Fibroblast of mammary gland (primary cell): ENCODE measurements at regions not wholly inside any gene's neighbourhood (a gene's known extent, or its start where the extent isn't known, plus 50 kb on each side); places are given as distances from the start of the nearest gene placed in this dataset.
A peak's percentile ranks its signal among the peaks of the same experiment; 100 is the strongest.

ENCODE experiments used
- DNase-seq: peaks from one replicate; pipeline ENCODE4 v3.0.0-alpha.2; 2010; ENCODE audit warnings: low read depth
- H3K4me3 ChIP-seq: 2 replicates; pipeline ENCODE4 v1.5.1; 2011; ENCODE audit warnings: low read depth, mild to moderate bottlenecking, low read length, moderate library complexity; ENCODE audit not compliant: control insufficient read depth
- TF ChIP-seq, protein P1 (sequence below): conservative IDR thresholded peaks from 2 replicates; pipeline ENCODE4 v1.5.1; 2011; ENCODE audit warnings: low read depth, low read length, inconsistent platforms; ENCODE audit not compliant: control insufficient read depth, insufficient read depth

DNA sequence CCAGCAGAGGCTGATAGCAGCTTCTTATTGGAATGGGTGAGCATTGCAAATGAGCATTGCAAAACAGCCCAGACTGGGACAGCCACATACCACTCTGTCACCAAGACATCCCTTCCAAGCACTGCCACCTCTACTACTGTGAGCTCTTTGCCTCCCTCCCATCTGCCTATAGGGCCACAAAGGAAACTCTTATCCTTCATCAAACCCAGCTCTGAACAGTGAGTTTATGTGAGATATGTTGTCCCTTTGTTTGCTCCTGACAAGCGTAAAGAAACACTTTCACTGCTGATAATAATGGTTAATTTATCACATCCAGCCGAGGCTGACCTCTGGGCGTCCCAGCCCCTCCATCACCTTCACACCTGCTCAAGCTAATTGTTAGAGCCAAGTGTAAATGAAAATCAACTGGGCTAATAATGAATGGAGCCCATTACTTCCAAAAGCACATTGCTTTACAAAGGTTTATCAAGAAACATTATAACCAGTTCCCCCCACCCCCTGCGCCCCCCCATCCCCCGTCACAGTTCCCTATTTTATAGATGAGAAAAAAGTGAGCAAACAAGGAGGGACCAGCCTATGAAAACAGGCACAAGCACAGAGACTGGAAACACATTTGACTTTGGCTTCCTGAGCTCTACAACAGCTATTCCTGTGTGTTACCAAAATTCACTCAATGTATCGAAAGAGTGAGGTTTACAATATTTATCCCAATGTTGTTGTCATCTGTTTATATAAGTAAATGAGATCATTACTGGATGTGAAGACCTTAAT lies 146.3 kb downstream of the ANXA2 start:
- no peak for DNase-seq
- TF ChIP-seq, protein P1, sequence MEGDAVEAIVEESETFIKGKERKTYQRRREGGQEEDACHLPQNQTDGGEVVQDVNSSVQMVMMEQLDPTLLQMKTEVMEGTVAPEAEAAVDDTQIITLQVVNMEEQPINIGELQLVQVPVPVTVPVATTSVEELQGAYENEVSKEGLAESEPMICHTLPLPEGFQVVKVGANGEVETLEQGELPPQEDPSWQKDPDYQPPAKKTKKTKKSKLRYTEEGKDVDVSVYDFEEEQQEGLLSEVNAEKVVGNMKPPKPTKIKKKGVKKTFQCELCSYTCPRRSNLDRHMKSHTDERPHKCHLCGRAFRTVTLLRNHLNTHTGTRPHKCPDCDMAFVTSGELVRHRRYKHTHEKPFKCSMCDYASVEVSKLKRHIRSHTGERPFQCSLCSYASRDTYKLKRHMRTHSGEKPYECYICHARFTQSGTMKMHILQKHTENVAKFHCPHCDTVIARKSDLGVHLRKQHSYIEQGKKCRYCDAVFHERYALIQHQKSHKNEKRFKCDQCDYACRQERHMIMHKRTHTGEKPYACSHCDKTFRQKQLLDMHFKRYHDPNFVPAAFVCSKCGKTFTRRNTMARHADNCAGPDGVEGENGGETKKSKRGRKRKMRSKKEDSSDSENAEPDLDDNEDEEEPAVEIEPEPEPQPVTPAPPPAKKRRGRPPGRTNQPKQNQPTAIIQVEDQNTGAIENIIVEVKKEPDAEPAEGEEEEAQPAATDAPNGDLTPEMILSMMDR = no peak

DNA sequence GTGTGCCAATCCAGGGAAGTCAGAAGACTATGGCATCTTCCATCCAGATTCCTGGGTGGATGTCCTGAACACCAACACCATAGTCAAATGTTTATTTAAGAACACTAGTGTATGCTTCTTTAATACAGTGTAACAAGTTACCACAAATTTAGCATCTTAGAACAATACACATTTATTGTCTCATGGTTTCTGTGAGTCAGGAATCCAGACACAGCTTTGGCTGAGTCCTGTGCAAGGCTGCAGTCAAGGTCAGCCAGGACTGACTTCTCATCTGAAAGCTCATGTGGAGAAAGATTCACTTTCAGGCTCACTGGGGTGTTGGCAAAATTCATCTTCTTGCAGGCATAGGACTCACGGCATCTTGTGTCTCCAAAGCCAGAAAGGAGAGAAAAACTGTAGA lies 143.4 kb downstream of the ANXA2 start:
- TF ChIP-seq, protein P1 = no peak
- no peak for DNase-seq
- H3K4me3 ChIP-seq = no peak overlapping the region

More for the DNA sequence above, 146.3 kb downstream of the ANXA2 start:
- H3K4me3 ChIP-seq = no peak overlapping the region

- no peak overlapping the region for H3K4me3 ChIP-seq
- DNase-seq = peak; percentile 28
- TF ChIP-seq, protein P1 = no peak
Measured at GRCh38 chr15:60255390-60255789, 142.4 kb downstream of the ANXA2 start.

- no peak overlapping the region for H3K4me3 ChIP-seq
- DNase-seq = no peak
- TF ChIP-seq, protein P1 = no peak
Measured at GRCh38 chr15:60257591-60258159, 140.1 kb downstream of the ANXA2 start.

- TF ChIP-seq, protein P1 = no peak
- DNase-seq = no peak
- no peak overlapping the region for H3K4me3 ChIP-seq
Measured at GRCh38 chr15:60259469-60259868, 138.3 kb downstream of the ANXA2 start.

DNA sequence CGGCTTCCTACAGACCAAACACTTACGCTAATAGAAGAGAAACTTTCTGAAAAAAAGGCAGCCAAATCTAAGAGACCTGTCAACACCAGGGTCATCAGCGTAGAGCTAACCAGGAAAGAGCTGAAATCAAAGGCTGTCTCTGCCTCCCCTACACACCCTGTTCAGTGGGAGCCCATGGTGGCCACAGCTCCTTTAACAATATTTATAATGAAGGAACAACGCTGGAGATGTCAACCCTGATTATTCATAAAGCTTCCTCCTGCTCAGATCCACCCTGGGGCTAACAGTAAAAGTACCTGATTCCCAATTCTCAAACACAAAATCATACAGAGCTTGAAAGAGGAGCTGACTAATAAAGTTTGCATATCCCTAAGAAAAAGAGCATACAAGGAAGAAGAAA lies 133.7 kb downstream of the ANXA2 start:
- TF ChIP-seq, protein P1 = no peak
- no peak overlapping the region for H3K4me3 ChIP-seq
- no peak for DNase-seq
